GM12891 (cell line): ENCODE measurements at regions not wholly inside any gene's neighbourhood (a gene's known extent, or its start where the extent isn't known, plus 50 kb on each side); places are given as distances from the start of the nearest gene placed in this dataset.

Experiments
- PAX5 ChIP-seq: IDR thresholded peaks from 2 replicates; pipeline ENCODE4 v1.6.1; 2011; ENCODE audit warnings: low read length, moderate library complexity, mild to moderate bottlenecking; ENCODE audit not compliant: insufficient read depth, severe bottlenecking
- POLR2A ChIP-seq: IDR thresholded peaks from 2 replicates; pipeline ENCODE4 v1.6.1; 2011; ENCODE audit warnings: low read depth, low read length, control low read depth
- POLR2AphosphoS5 ChIP-seq: IDR thresholded peaks from 2 replicates; pipeline ENCODE4 v1.6.1; 2011; ENCODE audit warnings: low read depth, low read length, control low read depth
- SPI1 ChIP-seq: IDR thresholded peaks from 2 replicates; pipeline ENCODE4 v1.6.1; 2011; ENCODE audit warnings: low read depth, low read length, control low read depth
- TAF1 ChIP-seq: IDR thresholded peaks from 2 replicates; pipeline ENCODE4 v1.6.1; 2011; ENCODE audit warnings: low read depth, low read length, control low read depth

- TF ChIP-seq POLR2A: no peak
- no peak for TF ChIP-seq POLR2AphosphoS5
- TF ChIP-seq TAF1: no peak
- TF ChIP-seq PAX5: no peak
- no peak for TF ChIP-seq SPI1
These were observed 51.6 kb upstream of the CD28 start for GRCh38 chr2:203654826-203655225.
